Ascending aorta (tissue), 2 donors: ENCODE measurements at regions not wholly inside any gene's neighbourhood (a gene's known extent, or its start where the extent isn't known, plus 50 kb on each side); places are given as distances from the start of the nearest gene placed in this dataset.

Experiments
- DNase-seq, 2 donors: peaks; one replicate each; pipeline ENCODE4 v3.0.0-alpha.2; 2019; ENCODE audit warnings: low spot score in 2 of 2
- H3K27ac ChIP-seq, 2 donors: fragments of 200-600 bp; sonication (generic); one replicate each; pipeline ENCODE4 v1.5.1; 2016 to 2017; ENCODE audit warnings: mild to moderate bottlenecking in 1 of 2
- H3K27me3 ChIP-seq: fragments of 200-600 bp; sonication (generic); one replicate; pipeline ENCODE4 v1.5.1; 2017
- H3K36me3 ChIP-seq, 2 donors: fragments of 200-600 bp; sonication (generic); one replicate each; pipeline ENCODE4 v1.5.1; 2016
- H3K4me1 ChIP-seq, 2 donors: fragments of 200-600 bp; sonication (generic); one replicate each; pipeline ENCODE4 v1.5.1; 2016 to 2017; ENCODE audit warnings: mild to moderate bottlenecking in 1 of 2
- H3K4me3 ChIP-seq, 2 donors: fragments of 200-600 bp; sonication (generic); one replicate each; pipeline ENCODE4 v1.5.1; 2016 to 2017; ENCODE audit warnings: mild to moderate bottlenecking in 1 of 2
- H3K9me3 ChIP-seq, 2 donors: fragments of 200-600 bp; sonication (generic); one replicate each; pipeline ENCODE4 v1.5.1; 2016
- CTCF ChIP-seq, 3 experiments: fragments of 200-600 bp in 2 of 3; fragments of 450-650 bp in 1 of 3; sonication (generic) in 2 of 3; IDR thresholded peaks; one replicate each; pipeline ENCODE4 v1.5.1; 2016 to 2019; ENCODE audit warnings: antibody characterized with exemption in 3 of 3, mild to moderate bottlenecking in 1 of 3, moderate library complexity in 1 of 3
- intact Hi-C: fragments of 100-400 bp; cut with DNase I; formaldehyde crosslinking; loops from one replicate; pipeline ENCODE4 v1.15.1; 2023

- TF ChIP-seq CTCF (IDR thresholded peaks at IDR 0.05), result no peak
- Histone ChIP-seq H3K4me3 (no peak overlapping the region), H3K27me3 (no peaks in the 10 kb centered on the region), H3K36me3 (no peaks in the 10 kb centered on the region), H3K9me3 (no peaks in the 10 kb centered on the region), H3K27ac (no peak overlapping the region), H3K4me1 (no peaks in the 10 kb centered on the region)
- DNase-seq, result no peak
- intact Hi-C loops, result no loop called here
These were observed 77.9 kb upstream of the TOX2 start for GRCh38 chr20:43836790-43837189.

- no peak for DNase-seq
- intact Hi-C loops, result no loop called here
- Histone ChIP-seq H3K27ac (no peak overlapping the region), H3K4me1 (no peaks in the 10 kb centered on the region), H3K27me3 (no peaks in the 10 kb centered on the region), H3K36me3 (no peaks in the 10 kb centered on the region), H3K4me3 (no peak overlapping the region), H3K9me3 (no peaks in the 10 kb centered on the region)
- no peak for TF ChIP-seq CTCF (IDR thresholded peaks at IDR 0.05)
These were observed 78.6 kb upstream of the TOX2 start for GRCh38 chr20:43835944-43836508.

- H3K4me1 ChIP-seq, result no peaks in the 10 kb centered on the region
- no peaks in the 10 kb centered on the region for H3K9me3 ChIP-seq
- H3K27me3 ChIP-seq, result no peaks in the 10 kb centered on the region
- intact Hi-C loops, result no loop called here
- DNase-seq, result no peak
- TF ChIP-seq CTCF (IDR thresholded peaks at IDR 0.05), result no peak
- H3K36me3 ChIP-seq, result no peaks in the 10 kb centered on the region
- H3K27ac ChIP-seq, result no peak overlapping the region
- H3K4me3 ChIP-seq, result no peak overlapping the region
These were observed 80.9 kb upstream of the TOX2 start for GRCh38 chr20:43833511-43834395.

GRCh38 chr20:43832961-43833360 is 81.7 kb upstream of the TOX2 start:
- Histone ChIP-seq H3K4me3 (no peak overlapping the region), H3K27ac (no peak overlapping the region), H3K4me1 (no peaks in the 10 kb centered on the region), H3K27me3 (no peaks in the 10 kb centered on the region), H3K36me3 (no peaks in the 10 kb centered on the region), H3K9me3 (no peaks in the 10 kb centered on the region)
- intact Hi-C loops, result no loop called here
- no peak for DNase-seq
- TF ChIP-seq CTCF (IDR thresholded peaks at IDR 0.05), result no peak

- Histone ChIP-seq H3K36me3 (no peaks in the 10 kb centered on the region), H3K4me1 (no peaks in the 10 kb centered on the region), H3K27ac (no peak overlapping the region), H3K4me3 (no peak overlapping the region), H3K27me3 (no peaks in the 10 kb centered on the region), H3K9me3 (no peaks in the 10 kb centered on the region)
- DNase-seq, result no peak
- TF ChIP-seq CTCF (IDR thresholded peaks at IDR 0.05), result no peak
- intact Hi-C loops, result no loop called here
These were observed 82.4 kb upstream of the TOX2 start for GRCh38 chr20:43832096-43832816.
